Type B pancreatic cell (in vitro differentiated cells): ENCODE measurements at regions not wholly inside any gene's neighbourhood (a gene's known extent, or its start where the extent isn't known, plus 50 kb on each side); places are given as distances from the start of the nearest gene placed in this dataset.

Experiments used
- DNase-seq: peaks from one replicate; pipeline ENCODE4 v3.0.0; 2021; ENCODE audit warnings: mixed read lengths; ENCODE audit not compliant: unreplicated experiment; ENCODE audit errors: extremely low spot score
- H3K27ac Mint-ChIP-seq: 2 replicates; pipeline ENCODE4 v1.8.0; 2021; ENCODE audit warnings: mild to moderate bottlenecking, mixed read lengths
- H3K27me3 Mint-ChIP-seq: 2 replicates; pipeline ENCODE4 v1.8.0; 2021; ENCODE audit warnings: mixed read lengths
- H3K36me3 Mint-ChIP-seq: 2 replicates; pipeline ENCODE4 v1.8.0; 2021; ENCODE audit warnings: mixed read lengths
- H3K4me1 Mint-ChIP-seq: one replicate; pipeline ENCODE4 v1.8.0; 2021; ENCODE audit warnings: mixed read lengths; ENCODE audit not compliant: unreplicated experiment
- H3K4me3 Mint-ChIP-seq: 2 replicates; pipeline ENCODE4 v1.8.0; 2021; ENCODE audit warnings: mild to moderate bottlenecking, mixed read lengths
- H3K9me3 Mint-ChIP-seq: 2 replicates; pipeline ENCODE4 v1.8.0; 2021; ENCODE audit warnings: mixed read lengths
- CTCF ChIP-seq: fragments of 200-600 bp; sonication (generic); conservative IDR thresholded peaks from 2 replicates; pipeline ENCODE4 v1.5.0; 2021; ENCODE audit warnings: antibody characterized with exemption, mild to moderate bottlenecking

GRCh38 chr5:20617841-20618240, 629.8 kb upstream of the CDH18 start:
- no peak for DNase-seq
- H3K9me3 Mint-ChIP-seq = no peaks in the 10 kb centered on the region

GRCh38 chr5:20615888-20616563, 628.0 kb upstream of the CDH18 start:
- no peak overlapping the region for H3K27ac Mint-ChIP-seq
- no peak for DNase-seq
- H3K27me3 Mint-ChIP-seq = peaks cover 35% of the 10 kb centered on the region
- H3K36me3 Mint-ChIP-seq = no peaks in the 10 kb centered on the region
- H3K4me1 Mint-ChIP-seq = peaks cover 1% of the 10 kb centered on the region
- H3K9me3 Mint-ChIP-seq = no peaks in the 10 kb centered on the region
- no peak overlapping the region for H3K4me3 Mint-ChIP-seq
- TF ChIP-seq CTCF = no peak

More at GRCh38 chr5:20617841-20618240, 629.8 kb upstream of the CDH18 start:
- no peak for TF ChIP-seq CTCF
- Mint-ChIP-seq H3K4me1 (no peaks in the 10 kb centered on the region), H3K27me3 (peaks cover 27% of the 10 kb centered on the region), H3K27ac (no peak overlapping the region), H3K36me3 (no peaks in the 10 kb centered on the region), H3K4me3 (no peak overlapping the region)

GRCh38 chr5:20611620-20612019, 623.6 kb upstream of the CDH18 start:
- no peak for DNase-seq
- H3K36me3 Mint-ChIP-seq = no peaks in the 10 kb centered on the region
- peaks cover 46% of the 10 kb centered on the region for H3K27me3 Mint-ChIP-seq
- H3K27ac Mint-ChIP-seq = no peak overlapping the region
- H3K9me3 Mint-ChIP-seq = no peaks in the 10 kb centered on the region
- peaks cover 6% of the 10 kb centered on the region for H3K4me1 Mint-ChIP-seq
- H3K4me3 Mint-ChIP-seq = no peak overlapping the region
- no peak for TF ChIP-seq CTCF

- H3K9me3 Mint-ChIP-seq = no peaks in the 10 kb centered on the region
- peaks cover 52% of the 10 kb centered on the region for H3K27me3 Mint-ChIP-seq
- no peak for DNase-seq
- H3K27ac Mint-ChIP-seq = no peak overlapping the region
- H3K4me3 Mint-ChIP-seq = no peak overlapping the region
- H3K4me1 Mint-ChIP-seq = peaks cover 6% of the 10 kb centered on the region
- no peaks in the 10 kb centered on the region for H3K36me3 Mint-ChIP-seq
- TF ChIP-seq CTCF = no peak
Measured at GRCh38 chr5:20610681-20611080, 622.7 kb upstream of the CDH18 start.

GRCh38 chr5:20609126-20609525, 621.1 kb upstream of the CDH18 start:
- no peak for TF ChIP-seq CTCF
- Mint-ChIP-seq H3K4me1 (peaks cover 6% of the 10 kb centered on the region), H3K27ac (no peak overlapping the region), H3K27me3 (peaks cover 51% of the 10 kb centered on the region), H3K9me3 (peaks cover 3% of the 10 kb centered on the region), H3K4me3 (no peak overlapping the region), H3K36me3 (no peaks in the 10 kb centered on the region)
- DNase-seq = no peak
